ENCODE measurements at regions not wholly inside any gene's neighbourhood (a gene's known extent, or its start where the extent isn't known, plus 50 kb on each side); places are given as distances from the start of the nearest gene placed in this dataset.

DNA sequence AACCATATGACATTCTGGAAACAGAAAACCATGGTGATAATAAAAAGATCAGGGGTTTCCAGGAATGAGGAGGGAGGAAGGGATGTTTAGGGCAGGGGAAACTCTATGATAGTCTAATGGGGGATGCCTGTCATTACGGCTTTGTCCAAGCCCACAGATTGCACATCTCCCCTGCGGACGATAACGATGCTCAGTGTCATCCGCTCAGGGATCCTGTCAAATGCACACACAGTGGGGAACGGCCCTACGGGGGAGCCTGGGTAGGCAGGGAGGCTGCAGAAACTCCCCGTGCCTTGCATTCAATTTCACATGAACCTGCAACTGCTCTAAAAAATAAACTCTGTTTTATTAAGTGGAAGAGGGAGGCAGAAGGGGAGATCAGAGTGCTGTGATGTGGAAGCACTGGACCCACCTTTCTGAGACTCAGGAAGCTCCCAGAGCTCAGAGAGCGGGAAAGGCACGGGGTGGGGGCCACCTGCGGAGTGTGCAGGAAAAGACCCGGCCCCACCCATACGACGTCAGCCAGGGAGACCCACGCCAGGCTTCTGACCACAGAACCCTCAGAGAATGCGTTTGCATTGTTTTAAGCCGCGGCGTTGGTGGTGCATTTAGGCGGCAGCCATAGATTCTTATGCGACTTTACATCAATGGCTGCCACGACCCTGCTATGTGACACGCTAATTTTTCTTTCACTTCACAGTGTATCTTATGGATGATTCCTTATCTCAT is 543.5 kb downstream of the BRD1 start:
- Histone ChIP-seq H3K9ac (ENCODE audit: low read length) (no peak overlapping the region), H3K27ac (ENCODE audit: low read depth, low read length) (no peak overlapping the region), H3K36me3 (ENCODE audit: insufficient read depth, low read length) (no peaks in the 10 kb centered on the region), H3K4me1 (ENCODE audit: insufficient read depth, low read length) (no peaks in the 10 kb centered on the region), H3K9me3 (ENCODE audit: low read length) (no peaks in the 10 kb centered on the region), H3K4me3 (ENCODE audit: low read depth in 1 of 2, low read length in 2 of 2) (no peak overlapping the region), H3K27me3 (ENCODE audit: control insufficient read depth in 1 of 2, insufficient read depth in 2 of 2, low read length in 2 of 2) (peaks cover 0 to 8% of the 10 kb centered on the region in 2 donors)

DNA sequence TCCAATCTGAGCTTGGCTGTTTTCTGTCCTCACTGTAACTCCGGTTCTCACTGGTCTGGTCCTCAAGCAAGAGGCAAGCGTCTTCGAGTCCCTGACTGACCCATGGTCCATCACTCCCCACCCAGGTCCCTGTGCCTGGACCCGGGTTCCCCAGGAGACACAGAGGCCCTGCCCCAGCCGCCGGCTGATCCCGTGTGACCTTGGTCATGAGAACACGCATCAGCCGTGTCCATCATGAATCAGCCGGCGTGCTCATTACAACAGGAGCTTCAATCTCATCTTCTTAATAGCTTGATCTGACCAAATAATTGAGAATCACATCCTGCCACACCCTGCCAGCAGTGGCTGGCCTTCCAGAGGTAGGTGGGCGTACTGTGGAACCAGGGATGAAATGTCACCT is 545.1 kb downstream of the BRD1 start:
- H3K9me3 ChIP-seq (ENCODE audit: low read length): no peaks in the 10 kb centered on the region
- peaks cover 0 to 8% of the 10 kb centered on the region in 2 donors for H3K27me3 ChIP-seq (ENCODE audit: control insufficient read depth in 1 of 2, insufficient read depth in 2 of 2, low read length in 2 of 2)
- no peaks in the 10 kb centered on the region for H3K36me3 ChIP-seq (ENCODE audit: insufficient read depth, low read length)
- H3K9ac ChIP-seq (ENCODE audit: low read length): no peak overlapping the region
- no peak overlapping the region for H3K27ac ChIP-seq (ENCODE audit: low read depth, low read length)
- H3K4me1 ChIP-seq (ENCODE audit: insufficient read depth, low read length): no peaks in the 10 kb centered on the region
- H3K4me3 ChIP-seq (ENCODE audit: low read depth in 1 of 2, low read length in 2 of 2): no peak overlapping the region

DNA sequence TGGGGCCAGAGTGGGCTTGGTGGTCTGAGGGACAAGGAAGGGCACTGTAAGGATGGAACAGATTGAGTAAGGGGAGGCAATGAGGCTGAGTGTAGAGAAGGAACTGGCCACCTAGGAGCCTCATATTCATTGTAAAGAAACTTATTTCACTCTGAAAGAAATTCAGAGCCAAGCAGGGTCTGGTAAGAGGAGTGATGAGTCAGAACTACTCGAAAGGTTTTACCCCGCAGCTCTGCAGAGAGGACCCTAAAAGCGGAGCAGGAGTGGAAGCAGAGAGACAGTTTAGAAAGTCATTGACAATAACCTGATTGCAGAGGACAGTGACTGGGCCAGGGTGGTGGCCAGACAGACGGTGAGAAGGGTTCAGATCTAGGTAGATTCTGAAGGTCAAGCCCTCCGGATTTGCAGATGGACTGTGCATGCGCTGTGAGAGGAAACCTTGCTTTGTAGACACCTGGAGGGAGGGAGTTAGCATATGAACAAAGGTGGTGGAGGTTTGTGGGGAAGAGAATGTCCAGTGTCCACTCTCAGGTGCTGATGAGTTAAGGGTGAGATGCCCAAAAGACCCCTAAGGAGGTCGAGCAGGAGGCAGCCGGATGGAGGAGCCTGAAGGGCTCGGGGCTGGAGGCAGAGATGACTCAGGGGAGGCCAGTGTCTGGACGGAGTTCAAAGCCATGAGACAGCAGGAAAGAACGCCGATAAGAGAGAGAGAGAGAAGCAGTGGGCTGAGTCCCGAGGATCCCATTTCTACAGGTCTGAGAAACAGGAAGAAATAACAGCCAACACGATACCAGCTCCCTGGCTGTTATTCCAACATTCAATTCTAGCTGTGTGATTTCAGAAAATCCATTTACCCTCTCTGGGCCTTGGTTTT is 546.0 kb downstream of the BRD1 start:
- Histone ChIP-seq H3K9me3 (ENCODE audit: low read length) (no peaks in the 10 kb centered on the region), H3K27me3 (ENCODE audit: control insufficient read depth in 1 of 2, insufficient read depth in 2 of 2, low read length in 2 of 2) (peaks cover 0 to 8% of the 10 kb centered on the region in 2 donors), H3K27ac (ENCODE audit: low read depth, low read length) (no peak overlapping the region), H3K4me1 (ENCODE audit: insufficient read depth, low read length) (no peaks in the 10 kb centered on the region), H3K36me3 (ENCODE audit: insufficient read depth, low read length) (no peaks in the 10 kb centered on the region), H3K4me3 (ENCODE audit: low read depth in 1 of 2, low read length in 2 of 2) (no peak overlapping the region), H3K9ac (ENCODE audit: low read length) (no peak overlapping the region)

DNA sequence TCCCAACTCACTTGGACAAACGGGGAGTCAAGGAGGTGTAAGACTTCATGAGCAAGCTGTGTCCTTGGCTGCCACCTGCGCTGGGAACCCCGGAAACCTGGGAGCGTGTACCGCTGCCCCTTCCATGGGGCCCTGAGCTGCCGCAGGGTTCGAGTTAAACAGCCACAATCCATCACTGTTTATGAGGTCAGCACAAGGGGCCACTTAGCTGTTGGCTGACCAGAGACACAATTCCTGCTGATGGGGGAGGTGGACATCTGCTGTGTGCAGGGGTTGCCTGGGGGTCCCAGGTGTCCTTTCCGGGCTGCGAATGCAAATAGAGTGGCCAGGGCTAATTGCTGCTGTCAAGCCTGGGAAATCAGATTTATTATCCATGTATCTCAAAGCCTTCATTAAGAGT is 549.3 kb downstream of the BRD1 start:
- no peak overlapping the region for H3K4me3 ChIP-seq (ENCODE audit: low read depth in 1 of 2, low read length in 2 of 2)
- peaks cover 0 to 8% of the 10 kb centered on the region in 2 donors for H3K27me3 ChIP-seq (ENCODE audit: control insufficient read depth in 1 of 2, insufficient read depth in 2 of 2, low read length in 2 of 2)
- H3K9me3 ChIP-seq (ENCODE audit: low read length): no peaks in the 10 kb centered on the region
- H3K4me1 ChIP-seq (ENCODE audit: insufficient read depth, low read length): no peaks in the 10 kb centered on the region
- H3K27ac ChIP-seq (ENCODE audit: low read depth, low read length): no peak overlapping the region
- no peak overlapping the region for H3K9ac ChIP-seq (ENCODE audit: low read length)
- no peaks in the 10 kb centered on the region for H3K36me3 ChIP-seq (ENCODE audit: insufficient read depth, low read length)

DNA sequence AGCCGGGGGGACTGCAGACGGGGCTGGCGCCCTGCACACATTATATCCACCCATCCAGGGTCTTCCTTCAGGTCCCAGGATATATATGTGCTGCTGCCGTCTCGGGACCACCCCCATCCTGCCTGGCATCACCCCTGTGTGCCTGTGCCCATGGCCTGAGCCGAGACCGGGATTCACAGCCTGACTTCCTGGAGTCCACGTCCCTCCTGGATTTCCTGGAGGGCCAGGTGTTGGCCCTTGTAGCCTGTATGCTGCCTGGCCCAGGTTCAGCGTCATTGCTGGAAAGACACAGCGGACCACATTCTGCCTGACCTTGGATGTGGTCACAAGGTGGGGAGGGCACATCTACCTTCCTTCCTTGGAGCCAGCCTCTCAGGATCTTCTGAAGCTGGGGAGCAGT is 551.1 kb downstream of the BRD1 start:
- no peaks in the 10 kb centered on the region for H3K27me3 ChIP-seq (ENCODE audit: control insufficient read depth in 1 of 2, insufficient read depth in 2 of 2, low read length in 2 of 2)
- no peaks in the 10 kb centered on the region for H3K4me1 ChIP-seq (ENCODE audit: insufficient read depth, low read length)
- no peak overlapping the region for H3K4me3 ChIP-seq (ENCODE audit: low read depth in 1 of 2, low read length in 2 of 2)
- H3K36me3 ChIP-seq (ENCODE audit: insufficient read depth, low read length): no peaks in the 10 kb centered on the region
- H3K9ac ChIP-seq (ENCODE audit: low read length): no peak overlapping the region
- no peaks in the 10 kb centered on the region for H3K9me3 ChIP-seq (ENCODE audit: low read length)
- H3K27ac ChIP-seq (ENCODE audit: low read depth, low read length): no peak overlapping the region

DNA sequence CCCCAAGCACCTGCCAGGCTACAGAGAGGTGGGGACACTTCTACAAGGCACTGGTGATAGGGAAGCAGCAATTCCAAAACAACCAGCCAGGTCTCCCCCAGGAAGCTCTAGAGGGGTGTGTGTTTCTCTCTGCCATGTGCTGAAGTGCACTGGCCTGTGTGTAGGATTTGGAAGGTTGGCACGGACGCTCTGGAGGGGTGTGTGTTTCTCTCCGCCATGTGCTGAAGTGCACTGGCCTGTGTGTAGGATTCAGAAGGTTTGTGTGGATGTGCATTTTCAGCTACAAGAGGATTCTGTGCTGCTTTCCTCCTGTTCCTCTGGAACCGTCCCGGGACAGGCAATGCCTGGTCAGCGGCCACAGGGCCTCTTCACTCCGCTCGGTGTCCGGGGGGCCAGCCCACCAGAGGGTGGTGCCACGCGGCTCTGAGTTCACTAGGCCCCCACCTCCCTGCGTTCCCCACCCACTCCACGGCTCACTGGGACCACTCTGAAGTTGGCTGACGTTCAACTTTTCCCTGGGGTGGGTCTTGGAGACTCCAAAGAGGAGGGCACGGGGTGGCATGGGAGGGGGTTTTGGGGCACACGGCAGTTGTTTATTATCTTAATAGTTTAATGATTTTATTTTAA is 552.8 kb downstream of the BRD1 start:
- Histone ChIP-seq H3K4me3 (ENCODE audit: low read depth in 1 of 2, low read length in 2 of 2) (no peak overlapping the region), H3K27ac (ENCODE audit: low read depth, low read length) (no peak overlapping the region), H3K36me3 (ENCODE audit: insufficient read depth, low read length) (no peaks in the 10 kb centered on the region), H3K27me3 (ENCODE audit: control insufficient read depth in 1 of 2, insufficient read depth in 2 of 2, low read length in 2 of 2) (peaks cover 4 to 7% of the 10 kb centered on the region in 2 donors), H3K9me3 (ENCODE audit: low read length) (no peaks in the 10 kb centered on the region), H3K9ac (ENCODE audit: low read length) (no peak overlapping the region), H3K4me1 (ENCODE audit: insufficient read depth, low read length) (no peaks in the 10 kb centered on the region)

DNA sequence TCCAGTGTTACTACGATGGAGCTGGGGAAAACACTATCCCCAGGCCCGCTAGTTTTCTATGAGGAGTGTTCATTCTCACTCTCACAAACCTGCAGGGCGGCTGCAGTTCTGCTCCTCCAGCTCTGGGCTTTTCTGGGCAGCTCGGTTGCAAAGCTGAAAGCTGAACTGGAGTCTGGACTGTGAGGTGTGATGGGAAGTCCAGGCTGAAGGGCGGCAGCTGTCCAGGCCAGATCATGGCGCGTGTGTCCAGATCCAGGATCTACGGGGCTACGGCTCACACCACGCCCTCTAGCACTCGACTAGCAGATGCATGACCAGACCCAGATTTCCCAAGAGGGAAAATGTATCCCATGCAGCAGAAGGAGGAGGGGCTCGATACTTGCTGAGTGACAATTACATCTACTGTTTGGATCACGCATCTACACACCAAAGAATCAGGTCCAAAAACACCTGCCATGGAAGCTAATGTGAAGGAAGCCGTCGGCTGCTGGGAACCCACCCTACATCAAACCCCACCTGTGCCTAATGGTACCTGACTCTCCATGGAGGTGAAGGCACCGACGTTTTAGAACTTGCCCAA is 555.0 kb downstream of the BRD1 start:
- Histone ChIP-seq H3K4me1 (ENCODE audit: insufficient read depth, low read length) (no peaks in the 10 kb centered on the region), H3K9me3 (ENCODE audit: low read length) (no peaks in the 10 kb centered on the region), H3K27me3 (ENCODE audit: control insufficient read depth in 1 of 2, insufficient read depth in 2 of 2, low read length in 2 of 2) (peaks cover 4 to 7% of the 10 kb centered on the region in 2 donors), H3K9ac (ENCODE audit: low read length) (no peak overlapping the region), H3K36me3 (ENCODE audit: insufficient read depth, low read length) (no peaks in the 10 kb centered on the region), H3K27ac (ENCODE audit: low read depth, low read length) (no peak overlapping the region), H3K4me3 (ENCODE audit: low read depth in 1 of 2, low read length in 2 of 2) (no peak overlapping the region)

DNA sequence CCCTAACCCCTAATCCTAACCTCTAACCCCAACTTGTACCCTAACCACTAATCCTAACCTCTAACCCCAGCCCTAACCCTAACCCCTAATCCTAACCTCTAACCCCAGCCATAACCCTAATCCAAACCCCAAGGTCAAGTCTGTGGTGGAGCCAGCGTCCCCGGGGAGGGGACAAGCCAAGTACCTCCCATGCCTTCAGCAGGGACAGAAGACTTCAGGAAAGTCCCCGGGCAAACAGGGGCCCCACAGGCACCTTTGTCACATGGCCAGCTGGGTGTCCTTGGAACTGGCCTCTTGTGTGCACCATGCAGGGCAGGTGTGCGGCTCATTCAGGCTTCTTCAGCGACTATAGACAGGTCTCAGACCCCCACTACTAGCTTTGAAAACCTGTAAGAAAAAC is 555.8 kb downstream of the BRD1 start:
- no peak overlapping the region for H3K9ac ChIP-seq (ENCODE audit: low read length)
- peaks cover 4 to 7% of the 10 kb centered on the region in 2 donors for H3K27me3 ChIP-seq (ENCODE audit: control insufficient read depth in 1 of 2, insufficient read depth in 2 of 2, low read length in 2 of 2)
- no peak overlapping the region for H3K4me3 ChIP-seq (ENCODE audit: low read depth in 1 of 2, low read length in 2 of 2)

DNA sequence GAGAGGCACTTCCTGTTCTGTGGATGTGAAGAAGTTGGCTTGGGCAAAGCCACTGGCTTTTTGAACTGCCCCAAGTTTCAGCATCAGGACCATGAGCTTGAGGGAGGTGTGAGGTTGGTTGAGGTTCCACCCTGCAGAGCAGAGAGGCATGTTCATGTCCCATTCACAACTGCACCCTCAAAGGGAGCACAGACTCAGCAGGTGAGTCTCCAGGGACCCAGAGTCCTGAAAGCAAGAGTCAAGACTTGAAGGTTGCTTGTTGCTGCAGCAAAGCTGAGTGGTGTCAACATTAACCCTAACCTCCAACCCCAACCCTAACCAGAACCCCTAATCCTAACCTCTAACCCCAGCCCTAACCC is 556.3 kb downstream of the BRD1 start:
- Histone ChIP-seq H3K9me3 (ENCODE audit: low read length) (no peaks in the 10 kb centered on the region), H3K4me3 (ENCODE audit: low read depth in 1 of 2, low read length in 2 of 2) (no peak overlapping the region), H3K36me3 (ENCODE audit: insufficient read depth, low read length) (no peaks in the 10 kb centered on the region), H3K27ac (ENCODE audit: low read depth, low read length) (no peak overlapping the region), H3K27me3 (ENCODE audit: control insufficient read depth in 1 of 2, insufficient read depth in 2 of 2, low read length in 2 of 2) (peaks cover 4 to 7% of the 10 kb centered on the region in 2 donors), H3K4me1 (ENCODE audit: insufficient read depth, low read length) (no peaks in the 10 kb centered on the region), H3K9ac (ENCODE audit: low read length) (no peak overlapping the region)

More for the DNA sequence above, 555.8 kb downstream of the BRD1 start:
- no peaks in the 10 kb centered on the region for H3K36me3 ChIP-seq (ENCODE audit: insufficient read depth, low read length)
- no peaks in the 10 kb centered on the region for H3K4me1 ChIP-seq (ENCODE audit: insufficient read depth, low read length)
- H3K27ac ChIP-seq (ENCODE audit: low read depth, low read length): no peak overlapping the region
- H3K9me3 ChIP-seq (ENCODE audit: low read length): no peaks in the 10 kb centered on the region

DNA sequence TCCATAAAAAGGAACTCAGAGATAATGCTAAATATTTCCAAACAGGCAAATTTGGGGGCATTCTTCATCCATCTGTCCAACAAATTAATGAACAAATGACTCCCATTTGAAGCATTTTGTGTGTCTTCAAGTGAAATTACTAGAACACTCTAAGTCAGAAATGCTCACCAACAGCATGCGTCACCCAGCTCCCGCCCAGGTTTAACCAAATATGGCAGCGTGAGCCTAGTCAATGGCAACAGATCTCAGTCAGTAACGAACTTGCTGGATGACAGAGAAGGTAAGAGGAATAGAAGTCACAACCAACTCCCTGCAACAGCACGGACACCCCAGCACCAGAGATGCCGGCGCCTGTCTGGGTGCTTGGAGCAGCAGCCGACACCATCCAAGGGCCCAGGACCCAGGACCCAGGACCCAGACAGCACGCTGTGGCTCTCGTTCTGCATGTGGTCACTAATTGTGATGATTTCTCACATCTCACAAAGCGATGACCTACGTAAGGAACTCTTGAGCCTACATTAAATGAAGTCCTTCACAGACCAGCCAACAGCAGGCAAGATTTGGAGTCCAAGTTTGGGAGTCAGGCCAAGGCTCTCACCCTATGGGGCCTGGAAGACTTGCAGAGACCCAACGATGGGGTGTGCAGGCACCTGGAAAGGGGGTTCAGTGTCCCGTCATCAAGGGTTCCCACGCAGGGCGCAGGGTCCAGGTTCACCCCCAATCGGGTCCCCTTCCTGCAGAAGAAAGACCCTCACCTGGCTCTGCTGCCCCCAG is 556.9 kb downstream of the BRD1 start:
- H3K27me3 ChIP-seq (ENCODE audit: control insufficient read depth in 1 of 2, insufficient read depth in 2 of 2, low read length in 2 of 2): peaks cover 4 to 7% of the 10 kb centered on the region in 2 donors
- no peaks in the 10 kb centered on the region for H3K9me3 ChIP-seq (ENCODE audit: low read length)
- H3K4me3 ChIP-seq (ENCODE audit: low read depth in 1 of 2, low read length in 2 of 2): no peak overlapping the region
- no peaks in the 10 kb centered on the region for H3K36me3 ChIP-seq (ENCODE audit: insufficient read depth, low read length)
- H3K27ac ChIP-seq (ENCODE audit: low read depth, low read length): no peak overlapping the region
- H3K4me1 ChIP-seq (ENCODE audit: insufficient read depth, low read length): no peaks in the 10 kb centered on the region
- H3K9ac ChIP-seq (ENCODE audit: low read length): no peak overlapping the region

DNA sequence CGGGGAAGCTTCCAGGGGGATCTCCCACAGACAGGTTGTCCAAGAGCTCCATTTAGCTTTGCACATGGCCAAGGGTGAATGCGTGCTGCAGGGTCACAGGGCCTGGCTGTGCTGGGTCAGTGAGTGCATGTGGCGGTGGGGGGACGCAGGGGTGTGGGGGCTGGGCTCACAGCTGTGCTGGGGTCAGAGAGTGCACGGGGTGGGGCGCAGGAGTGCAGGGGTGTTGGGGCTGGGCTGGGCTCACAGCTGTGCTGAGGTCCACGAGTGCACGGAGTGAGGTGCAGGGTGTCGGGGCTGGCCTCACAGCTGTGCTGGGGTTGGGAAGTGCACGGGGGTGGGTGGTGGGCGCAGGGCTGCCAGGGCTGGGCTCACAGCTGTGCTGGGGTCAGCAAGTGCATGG is 557.7 kb downstream of the BRD1 start:
- Histone ChIP-seq H3K27ac (ENCODE audit: low read depth, low read length) (no peak overlapping the region), H3K36me3 (ENCODE audit: insufficient read depth, low read length) (no peaks in the 10 kb centered on the region), H3K9me3 (ENCODE audit: low read length) (no peaks in the 10 kb centered on the region), H3K4me3 (ENCODE audit: low read depth in 1 of 2, low read length in 2 of 2) (no peak overlapping the region), H3K27me3 (ENCODE audit: control insufficient read depth in 1 of 2, insufficient read depth in 2 of 2, low read length in 2 of 2) (peaks cover 4 to 7% of the 10 kb centered on the region in 2 donors), H3K9ac (ENCODE audit: low read length) (no peak overlapping the region), H3K4me1 (ENCODE audit: insufficient read depth, low read length) (no peaks in the 10 kb centered on the region)
